ENCODE measurements at regions not wholly inside any gene's neighbourhood (a gene's known extent, or its start where the extent isn't known, plus 50 kb on each side); places are given as distances from the start of the nearest gene placed in this dataset.

- Histone ChIP-seq H3K4me1 (ENCODE audit: insufficient read depth, low read length, poor library complexity, severe bottlenecking) (no peaks in the 10 kb centered on the region), H3K4me3 (ENCODE audit: low read depth, low read length, poor library complexity, severe bottlenecking) (no peak overlapping the region), H3K27ac (ENCODE audit: low read depth, low read length, poor library complexity, severe bottlenecking) (no peak overlapping the region), H3K27me3 (replicated peaks; ENCODE audit: insufficient read depth, low read depth, low read length, poor library complexity) (no peaks in the 10 kb centered on the region), H3K9me3 (ENCODE audit: low read depth, low read length, poor library complexity, severe bottlenecking) (no peaks in the 10 kb centered on the region), H3K36me3 (ENCODE audit: insufficient read depth, low read length, poor library complexity, severe bottlenecking) (no peaks in the 10 kb centered on the region)
- POLR2A ChIA-PET (ENCODE audit: low non-redundant PET), result no interaction called here
- intact Hi-C loops (cut with micrococcal nuclease; ENCODE audit: unreplicated experiment), result no loop called here
- no peak for TF ChIP-seq EZH2 (IDR thresholded peaks at IDR 0.05; ENCODE audit: borderline replicate concordance, low read depth, low read length, poor library complexity, severe bottlenecking)
- TF ChIP-seq CTCF (conservative IDR thresholded peaks at IDR 0.05; ENCODE audit: low read depth, low read length), result no peak
- BruUV-seq (replicated peaks), result no TSS peak
- CTCF ChIA-PET, result no interaction called here
- no peak for DNase-seq (ENCODE audit: low spot score)
Measured at GRCh38 chr4:166222271-166222670, 349.2 kb downstream of the TLL1 start.

GRCh38 chr4:166228112-166228511, 355.1 kb downstream of the TLL1 start:
- no peak for TF ChIP-seq EZH2 (IDR thresholded peaks at IDR 0.05; ENCODE audit: borderline replicate concordance, low read depth, low read length, poor library complexity, severe bottlenecking)
- TF ChIP-seq CTCF (conservative IDR thresholded peaks at IDR 0.05; ENCODE audit: low read depth, low read length), result no peak
- ChIA-PET POLR2A (ENCODE audit: low non-redundant PET) (no interaction called here), CTCF (no interaction called here)
- no peaks in the 10 kb centered on the region for H3K36me3 ChIP-seq (ENCODE audit: insufficient read depth, low read length, poor library complexity, severe bottlenecking)
- H3K27ac ChIP-seq (ENCODE audit: low read depth, low read length, poor library complexity, severe bottlenecking), result no peak overlapping the region
- no peak for DNase-seq (ENCODE audit: low spot score)
- intact Hi-C loops (cut with micrococcal nuclease; ENCODE audit: unreplicated experiment), result no loop called here
- H3K27me3 ChIP-seq (replicated peaks; ENCODE audit: insufficient read depth, low read depth, low read length, poor library complexity), result no peaks in the 10 kb centered on the region
- no peaks in the 10 kb centered on the region for H3K4me1 ChIP-seq (ENCODE audit: insufficient read depth, low read length, poor library complexity, severe bottlenecking)
- H3K4me3 ChIP-seq (ENCODE audit: low read depth, low read length, poor library complexity, severe bottlenecking), result no peak overlapping the region
- no TSS peak for BruUV-seq (replicated peaks)
- H3K9me3 ChIP-seq (ENCODE audit: low read depth, low read length, poor library complexity, severe bottlenecking), result no peaks in the 10 kb centered on the region

GRCh38 chr4:166229799-166230198, 356.8 kb downstream of the TLL1 start:
- Histone ChIP-seq H3K27ac (ENCODE audit: low read depth, low read length, poor library complexity, severe bottlenecking) (no peak overlapping the region), H3K36me3 (ENCODE audit: insufficient read depth, low read length, poor library complexity, severe bottlenecking) (no peaks in the 10 kb centered on the region), H3K4me1 (ENCODE audit: insufficient read depth, low read length, poor library complexity, severe bottlenecking) (no peaks in the 10 kb centered on the region), H3K27me3 (replicated peaks; ENCODE audit: insufficient read depth, low read depth, low read length, poor library complexity) (no peaks in the 10 kb centered on the region), H3K4me3 (ENCODE audit: low read depth, low read length, poor library complexity, severe bottlenecking) (no peak overlapping the region), H3K9me3 (ENCODE audit: low read depth, low read length, poor library complexity, severe bottlenecking) (no peaks in the 10 kb centered on the region)
- ChIA-PET POLR2A (ENCODE audit: low non-redundant PET) (no interaction called here), CTCF (no interaction called here)
- no TSS peak for BruUV-seq (replicated peaks)
- no peak for TF ChIP-seq EZH2 (IDR thresholded peaks at IDR 0.05; ENCODE audit: borderline replicate concordance, low read depth, low read length, poor library complexity, severe bottlenecking)
- no peak for TF ChIP-seq CTCF (conservative IDR thresholded peaks at IDR 0.05; ENCODE audit: low read depth, low read length)
- intact Hi-C loops (cut with micrococcal nuclease; ENCODE audit: unreplicated experiment), result no loop called here
- no peak for DNase-seq (ENCODE audit: low spot score)
